HUES64 (cell line): ENCODE measurements at regions not wholly inside any gene's neighbourhood (a gene's known extent, or its start where the extent isn't known, plus 50 kb on each side); places are given as distances from the start of the nearest gene placed in this dataset.

Experiments
- H3K27ac ChIP-seq: 2 replicates; pipeline ENCODE4 v1.7.0; 2013; ENCODE audit warnings: low read depth, low read length, inconsistent platforms
- H3K27me3 ChIP-seq: 2 replicates; pipeline ENCODE4 v1.6.1; 2013; ENCODE audit warnings: mild to moderate bottlenecking, low read length; ENCODE audit not compliant: insufficient read depth
- H3K36me3 ChIP-seq: 2 replicates; pipeline ENCODE4 v1.6.1; 2013; ENCODE audit warnings: mild to moderate bottlenecking, low read length; ENCODE audit not compliant: insufficient read depth
- H3K4me1 ChIP-seq: 2 replicates; pipeline ENCODE4 v1.6.1; 2013; ENCODE audit warnings: mild to moderate bottlenecking, low read length, moderate library complexity; ENCODE audit not compliant: insufficient read depth
- H3K4me3 ChIP-seq: 2 replicates; pipeline ENCODE4 v1.5.1; 2013; ENCODE audit warnings: mild to moderate bottlenecking, low read length, moderate library complexity
- H3K9ac ChIP-seq: 2 replicates; pipeline ENCODE4 v1.6.1; 2013; ENCODE audit warnings: mild to moderate bottlenecking, low read depth, low read length
- H3K9me3 ChIP-seq: 2 replicates; pipeline ENCODE4 v1.6.1; 2013; ENCODE audit warnings: low read depth, low read length; ENCODE audit not compliant: insufficient read depth
- WGBS: fragments of 150-250, 120-280 bp; methylation state at CpG from one replicate; pipeline ENCODE4 v1.1.7; 2013; ENCODE audit warnings: missing lambda C conversion rate; 5-methylcytosine and 5-hydroxymethylcytosine counted together

- H3K9ac ChIP-seq: no peak overlapping the region
- no peaks in the 10 kb centered on the region for H3K9me3 ChIP-seq
- H3K4me3 ChIP-seq: no peak overlapping the region
- 89% methylated on average over 14 of the region's 14 CpGs for WGBS
- H3K27ac ChIP-seq: no peak overlapping the region
- H3K4me1 ChIP-seq: no peaks in the 10 kb centered on the region
- 0 out of 2 replicates have a peak, but pooled peaks cover 4% of the 10 kb centered on the region for H3K27me3 ChIP-seq
- no peaks in the 10 kb centered on the region for H3K36me3 ChIP-seq
Observed at GRCh38 chr9:38276771-38277439, 115.6 kb upstream of the ALDH1B1 start.

- Histone ChIP-seq H3K4me3 (no peak overlapping the region), H3K9me3 (no peaks in the 10 kb centered on the region), H3K36me3 (no peaks in the 10 kb centered on the region), H3K27ac (no peak overlapping the region), H3K27me3 (0 out of 2 replicates have a peak, but pooled peaks cover 4% of the 10 kb centered on the region), H3K9ac (no peak overlapping the region), H3K4me1 (no peaks in the 10 kb centered on the region)
- WGBS: 88% methylated on average over 4 of the region's 4 CpGs
Observed at GRCh38 chr9:38274800-38275199, 117.7 kb upstream of the ALDH1B1 start.

GRCh38 chr9:38272710-38273109, 119.8 kb upstream of the ALDH1B1 start:
- no peak overlapping the region for H3K27ac ChIP-seq
- 69% methylated on average over 1 of the region's 1 CpG for WGBS
- H3K9me3 ChIP-seq: no peaks in the 10 kb centered on the region
- H3K36me3 ChIP-seq: no peaks in the 10 kb centered on the region
- H3K4me1 ChIP-seq: no peaks in the 10 kb centered on the region
- peaks cover 13% of the 10 kb centered on the region; the same call in 1 of the 2 replicates for H3K27me3 ChIP-seq
- H3K4me3 ChIP-seq: no peak overlapping the region
- H3K9ac ChIP-seq: no peak overlapping the region

GRCh38 chr9:38271666-38272241, 120.7 kb upstream of the ALDH1B1 start:
- Histone ChIP-seq H3K4me1 (no peaks in the 10 kb centered on the region), H3K9ac (no peak overlapping the region), H3K27ac (no peak overlapping the region), H3K9me3 (no peaks in the 10 kb centered on the region), H3K27me3 (peaks cover 13% of the 10 kb centered on the region; the same call in 1 of the 2 replicates), H3K36me3 (no peaks in the 10 kb centered on the region), H3K4me3 (no peak overlapping the region)
- WGBS: 69% methylated on average over 3 of the region's 3 CpGs

GRCh38 chr9:38269775-38270174, 122.7 kb upstream of the ALDH1B1 start:
- H3K9me3 ChIP-seq: no peaks in the 10 kb centered on the region
- H3K36me3 ChIP-seq: no peaks in the 10 kb centered on the region
- no peak overlapping the region for H3K9ac ChIP-seq
- peaks cover 13% of the 10 kb centered on the region; the same call in 1 of the 2 replicates for H3K27me3 ChIP-seq
- no peaks in the 10 kb centered on the region for H3K4me1 ChIP-seq
- H3K4me3 ChIP-seq: no peak overlapping the region
- no peak overlapping the region for H3K27ac ChIP-seq
- WGBS: 83% methylated on average over 4 of the region's 4 CpGs

GRCh38 chr9:38263532-38263931, 129.0 kb upstream of the ALDH1B1 start:
- peaks cover 3% of the 10 kb centered on the region for H3K27me3 ChIP-seq
- H3K4me1 ChIP-seq: no peaks in the 10 kb centered on the region
- WGBS: 67% methylated on average over 1 of the region's 1 CpG
- H3K27ac ChIP-seq: no peak overlapping the region
- no peaks in the 10 kb centered on the region for H3K36me3 ChIP-seq
- H3K9ac ChIP-seq: no peak overlapping the region
- H3K4me3 ChIP-seq: no peak overlapping the region
- H3K9me3 ChIP-seq: no peaks in the 10 kb centered on the region

- H3K9ac ChIP-seq: no peak overlapping the region
- no peak overlapping the region for H3K27ac ChIP-seq
- 91% methylated on average over 5 of the region's 8 CpGs for WGBS
- no peaks in the 10 kb centered on the region for H3K4me1 ChIP-seq
- no peaks in the 10 kb centered on the region for H3K9me3 ChIP-seq
- H3K4me3 ChIP-seq: no peak overlapping the region
- H3K36me3 ChIP-seq: no peaks in the 10 kb centered on the region
- H3K27me3 ChIP-seq: peaks cover 3% of the 10 kb centered on the region
Observed at GRCh38 chr9:38259519-38260218, 132.8 kb upstream of the ALDH1B1 start.

- Histone ChIP-seq H3K27me3 (peaks cover under 1% of the 10 kb centered on the region), H3K27ac (no peak overlapping the region), H3K4me1 (no peaks in the 10 kb centered on the region), H3K4me3 (no peak overlapping the region), H3K9ac (no peak overlapping the region), H3K9me3 (no peaks in the 10 kb centered on the region), H3K36me3 (no peaks in the 10 kb centered on the region)
- 79% methylated on average over 2 of the region's 2 CpGs for WGBS
Observed at GRCh38 chr9:38259056-38259455, 133.4 kb upstream of the ALDH1B1 start.

GRCh38 chr9:38257626-38258215, 134.8 kb upstream of the ALDH1B1 start:
- Histone ChIP-seq H3K36me3 (no peaks in the 10 kb centered on the region), H3K4me1 (no peaks in the 10 kb centered on the region), H3K27me3 (no peaks in the 10 kb centered on the region; the same call in 1 of the 2 replicates), H3K4me3 (no peak overlapping the region), H3K9ac (no peak overlapping the region), H3K9me3 (no peaks in the 10 kb centered on the region), H3K27ac (no peak overlapping the region)
- 83% methylated on average over 6 of the region's 6 CpGs for WGBS

GRCh38 chr9:38256461-38256860, 136.0 kb upstream of the ALDH1B1 start:
- no peak overlapping the region for H3K4me3 ChIP-seq
- H3K27ac ChIP-seq: no peak overlapping the region
- no peaks in the 10 kb centered on the region for H3K4me1 ChIP-seq
- no peaks in the 10 kb centered on the region for H3K27me3 ChIP-seq
- 97% methylated on average over 2 of the region's 2 CpGs for WGBS
- no peak overlapping the region for H3K9ac ChIP-seq
- no peaks in the 10 kb centered on the region for H3K36me3 ChIP-seq
- no peaks in the 10 kb centered on the region for H3K9me3 ChIP-seq

- H3K36me3 ChIP-seq: no peaks in the 10 kb centered on the region
- no peak overlapping the region for H3K27ac ChIP-seq
- no peak overlapping the region for H3K9ac ChIP-seq
- 96% methylated on average over 3 of the region's 3 CpGs for WGBS
- H3K27me3 ChIP-seq: no peaks in the 10 kb centered on the region
- no peaks in the 10 kb centered on the region for H3K4me1 ChIP-seq
- no peak overlapping the region for H3K4me3 ChIP-seq
- H3K9me3 ChIP-seq: no peaks in the 10 kb centered on the region
Observed at GRCh38 chr9:38255599-38255998, 136.9 kb upstream of the ALDH1B1 start.
